GM19240 (cell line): ENCODE measurements at regions not wholly inside any gene's neighbourhood (a gene's known extent, or its start where the extent isn't known, plus 50 kb on each side); places are given as distances from the start of the nearest gene placed in this dataset.

Experiments used
- DNase-seq: peaks from one replicate; pipeline ENCODE4 v3.0.0; 2011; ENCODE audit warnings: low spot score; ENCODE audit not compliant: insufficient read length

GRCh38 chr2:9106338-9107167 is 100.1 kb upstream of the ASAP2 start:
- no peak for DNase-seq

GRCh38 chr2:9105601-9106337 is 100.8 kb upstream of the ASAP2 start:
- no peak for DNase-seq

GRCh38 chr2:9103663-9104277 is 100.3 kb upstream of the MBOAT2 start:
- no peak for DNase-seq

- DNase-seq, result no peak
Measured at GRCh38 chr2:9102861-9103662, 99.6 kb upstream of the MBOAT2 start.

- DNase-seq, result no peak
Measured at GRCh38 chr2:9101763-9102425, 98.4 kb upstream of the MBOAT2 start.

GRCh38 chr2:9100080-9100876 is 96.8 kb upstream of the MBOAT2 start:
- peak; percentile 50 for DNase-seq

GRCh38 chr2:9099341-9099751 is 95.9 kb upstream of the MBOAT2 start:
- peak; percentile 72 for DNase-seq

- DNase-seq, result no peak
Measured at GRCh38 chr2:9097892-9098291, 94.4 kb upstream of the MBOAT2 start.

- no peak for DNase-seq
Measured at GRCh38 chr2:9097239-9097638, 93.8 kb upstream of the MBOAT2 start.

GRCh38 chr2:9096761-9097160 is 93.3 kb upstream of the MBOAT2 start:
- no peak for DNase-seq

GRCh38 chr2:9095690-9096089 is 92.2 kb upstream of the MBOAT2 start:
- no peak for DNase-seq

- no peak for DNase-seq
Measured at GRCh38 chr2:9095226-9095625, 91.7 kb upstream of the MBOAT2 start.

- no peak for DNase-seq
Measured at GRCh38 chr2:9094117-9094516, 90.6 kb upstream of the MBOAT2 start.

- no peak for DNase-seq
Measured at GRCh38 chr2:9093324-9093723, 89.8 kb upstream of the MBOAT2 start.

GRCh38 chr2:9092383-9093282 is 89.1 kb upstream of the MBOAT2 start:
- peak; percentile 39 for DNase-seq

GRCh38 chr2:9091811-9092210 is 88.3 kb upstream of the MBOAT2 start:
- no peak for DNase-seq

- no peak for DNase-seq
Measured at GRCh38 chr2:9089831-9090230, 86.3 kb upstream of the MBOAT2 start.

GRCh38 chr2:9087121-9087681 is 83.7 kb upstream of the MBOAT2 start:
- no peak for DNase-seq

GRCh38 chr2:9086465-9086864 is 83.0 kb upstream of the MBOAT2 start:
- no peak for DNase-seq
